ENCODE measurements at regions not wholly inside any gene's neighbourhood (a gene's known extent, or its start where the extent isn't known, plus 50 kb on each side); places are given as distances from the start of the nearest gene placed in this dataset.

GRCh38 chr12:126926023-126926594, 1340.9 kb upstream of the TMEM132C start:
- TF ChIP-seq, protein P1, sequence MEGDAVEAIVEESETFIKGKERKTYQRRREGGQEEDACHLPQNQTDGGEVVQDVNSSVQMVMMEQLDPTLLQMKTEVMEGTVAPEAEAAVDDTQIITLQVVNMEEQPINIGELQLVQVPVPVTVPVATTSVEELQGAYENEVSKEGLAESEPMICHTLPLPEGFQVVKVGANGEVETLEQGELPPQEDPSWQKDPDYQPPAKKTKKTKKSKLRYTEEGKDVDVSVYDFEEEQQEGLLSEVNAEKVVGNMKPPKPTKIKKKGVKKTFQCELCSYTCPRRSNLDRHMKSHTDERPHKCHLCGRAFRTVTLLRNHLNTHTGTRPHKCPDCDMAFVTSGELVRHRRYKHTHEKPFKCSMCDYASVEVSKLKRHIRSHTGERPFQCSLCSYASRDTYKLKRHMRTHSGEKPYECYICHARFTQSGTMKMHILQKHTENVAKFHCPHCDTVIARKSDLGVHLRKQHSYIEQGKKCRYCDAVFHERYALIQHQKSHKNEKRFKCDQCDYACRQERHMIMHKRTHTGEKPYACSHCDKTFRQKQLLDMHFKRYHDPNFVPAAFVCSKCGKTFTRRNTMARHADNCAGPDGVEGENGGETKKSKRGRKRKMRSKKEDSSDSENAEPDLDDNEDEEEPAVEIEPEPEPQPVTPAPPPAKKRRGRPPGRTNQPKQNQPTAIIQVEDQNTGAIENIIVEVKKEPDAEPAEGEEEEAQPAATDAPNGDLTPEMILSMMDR (IDR thresholded peaks at IDR 0.05; ENCODE audit: insufficient read depth, low read length, poor library complexity, severe bottlenecking), result no peak
- no peak for TF ChIP-seq EZH2phosphoT487 (conservative IDR thresholded peaks at IDR 0.05; ENCODE audit: low read length)
